Germinal center (tissue), 1 donor: ENCODE measurements at regions not wholly inside any gene's neighbourhood (a gene's known extent, or its start where the extent isn't known, plus 50 kb on each side); places are given as distances from the start of the nearest gene placed in this dataset.
"Not testable (repeated sequence)": the region's sequence is repeated elsewhere in the genome, so short reads cannot be mapped to it uniquely, and the experiment has no call there.

Experiments
- DNase-seq: peaks from one replicate; pipeline ENCODE4 v3.0.0; 2012; ENCODE audit warnings: mixed read lengths, low spot score

DNA sequence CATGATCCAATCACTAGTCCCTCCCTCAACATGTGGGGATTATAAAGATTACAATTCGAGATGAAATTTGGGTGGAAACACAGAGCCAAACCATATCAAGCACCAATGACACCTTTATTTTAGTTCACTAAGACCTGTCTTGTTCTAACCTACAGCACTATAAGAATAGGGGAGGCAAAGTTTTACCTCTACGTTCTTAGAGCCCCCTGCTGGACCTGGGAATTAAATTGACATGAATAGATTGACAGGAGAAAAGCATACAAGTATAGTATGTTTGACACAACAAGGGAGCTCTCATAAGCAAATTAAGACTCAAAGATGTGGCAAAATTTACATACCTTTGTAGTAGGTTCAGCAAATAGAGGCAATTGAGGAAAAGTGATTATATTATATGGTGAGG, 974.4 kb upstream of the ALCAM start:
- no peak for DNase-seq

DNA sequence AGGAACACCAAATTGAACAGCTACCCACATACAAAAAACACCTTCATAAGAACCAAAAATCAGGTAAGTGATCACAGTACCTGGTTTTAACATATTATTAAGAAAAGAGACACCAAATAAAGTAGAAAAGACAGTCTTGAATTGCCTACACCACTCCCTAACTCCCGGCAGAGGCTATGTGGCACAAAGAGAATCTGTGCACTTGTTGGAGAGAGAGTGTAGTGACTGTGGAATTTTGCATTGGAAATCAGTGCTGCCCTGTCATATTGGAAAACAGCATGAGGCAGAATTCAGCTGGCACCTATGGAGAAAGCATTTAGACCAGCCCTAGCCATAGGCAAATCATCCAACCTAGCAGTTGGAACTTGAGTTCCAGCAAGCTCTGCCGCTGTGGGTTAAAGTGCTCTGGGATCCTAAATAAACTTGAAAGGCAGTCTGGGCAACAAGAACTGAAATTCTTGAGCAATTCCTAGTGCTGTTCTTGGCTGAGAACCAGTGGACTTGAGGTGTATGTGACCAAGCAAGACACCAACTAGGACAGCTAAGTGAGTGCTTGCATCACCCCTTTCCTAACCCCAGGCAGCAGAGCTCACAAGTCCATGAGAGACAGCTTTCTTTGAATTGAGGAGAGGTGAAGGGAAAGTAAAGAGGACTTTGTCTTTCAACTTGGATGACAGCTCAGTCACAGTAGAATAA, 969.6 kb upstream of the ALCAM start:
- DNase-seq = no peak

DNA sequence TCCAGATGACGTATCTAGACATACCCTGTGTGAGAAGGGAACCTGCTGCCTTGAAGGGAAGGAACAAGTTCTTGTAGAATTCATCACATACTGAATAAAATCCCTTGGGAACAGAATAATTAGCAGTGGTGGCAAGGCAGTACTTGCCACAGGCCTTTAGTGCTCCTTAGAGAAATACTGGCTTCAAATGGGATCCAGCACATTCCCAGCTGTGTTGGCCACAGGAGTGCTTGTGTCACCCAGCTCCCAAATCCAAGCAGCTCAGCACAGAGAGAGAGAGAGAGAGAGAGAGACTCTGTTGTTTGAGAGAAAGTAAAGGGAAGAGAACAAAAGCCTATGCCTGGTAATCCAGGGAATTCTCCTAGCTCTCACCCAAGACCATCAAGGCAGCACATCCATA, 969.0 kb upstream of the ALCAM start:
- DNase-seq = no peak

DNA sequence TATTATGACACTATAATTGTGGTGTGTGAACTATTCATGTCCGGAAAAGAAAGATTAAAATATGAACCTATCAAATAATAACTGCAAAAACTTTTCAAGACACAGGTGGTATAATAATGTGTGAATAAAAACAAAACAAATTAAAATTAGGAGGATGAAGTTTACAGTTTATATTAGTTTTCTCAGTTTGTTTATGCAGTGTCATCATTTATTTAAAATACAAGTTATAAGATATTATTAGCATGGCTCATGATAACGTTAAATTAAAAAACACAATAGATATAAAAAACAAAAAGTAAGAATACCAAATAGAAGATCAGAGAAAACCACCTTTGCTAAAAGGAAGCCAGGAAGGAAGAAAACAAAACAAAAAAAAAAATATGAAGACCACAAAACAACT, 963.8 kb upstream of the ALCAM start:
- DNase-seq = no peak

DNA sequence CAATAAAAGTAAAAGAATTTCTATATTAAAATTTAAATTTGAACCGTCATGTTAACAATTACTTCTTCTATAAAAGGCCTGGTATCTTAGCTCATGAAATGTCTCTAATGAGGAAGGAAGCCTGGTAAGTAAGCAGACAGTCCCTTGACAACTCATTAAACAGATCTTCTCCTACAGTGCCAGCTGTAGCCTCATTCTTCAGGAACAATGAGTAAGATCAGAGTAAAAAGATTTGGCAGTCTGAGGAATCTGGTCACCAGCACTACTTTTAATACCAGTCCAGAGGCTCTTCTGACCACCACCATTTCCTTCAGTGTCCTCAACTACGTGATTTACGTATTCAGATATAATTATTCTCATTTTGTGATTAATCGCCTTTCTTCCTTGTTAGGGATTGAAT, 955.0 kb upstream of the ALCAM start:
- DNase-seq = no peak

DNA sequence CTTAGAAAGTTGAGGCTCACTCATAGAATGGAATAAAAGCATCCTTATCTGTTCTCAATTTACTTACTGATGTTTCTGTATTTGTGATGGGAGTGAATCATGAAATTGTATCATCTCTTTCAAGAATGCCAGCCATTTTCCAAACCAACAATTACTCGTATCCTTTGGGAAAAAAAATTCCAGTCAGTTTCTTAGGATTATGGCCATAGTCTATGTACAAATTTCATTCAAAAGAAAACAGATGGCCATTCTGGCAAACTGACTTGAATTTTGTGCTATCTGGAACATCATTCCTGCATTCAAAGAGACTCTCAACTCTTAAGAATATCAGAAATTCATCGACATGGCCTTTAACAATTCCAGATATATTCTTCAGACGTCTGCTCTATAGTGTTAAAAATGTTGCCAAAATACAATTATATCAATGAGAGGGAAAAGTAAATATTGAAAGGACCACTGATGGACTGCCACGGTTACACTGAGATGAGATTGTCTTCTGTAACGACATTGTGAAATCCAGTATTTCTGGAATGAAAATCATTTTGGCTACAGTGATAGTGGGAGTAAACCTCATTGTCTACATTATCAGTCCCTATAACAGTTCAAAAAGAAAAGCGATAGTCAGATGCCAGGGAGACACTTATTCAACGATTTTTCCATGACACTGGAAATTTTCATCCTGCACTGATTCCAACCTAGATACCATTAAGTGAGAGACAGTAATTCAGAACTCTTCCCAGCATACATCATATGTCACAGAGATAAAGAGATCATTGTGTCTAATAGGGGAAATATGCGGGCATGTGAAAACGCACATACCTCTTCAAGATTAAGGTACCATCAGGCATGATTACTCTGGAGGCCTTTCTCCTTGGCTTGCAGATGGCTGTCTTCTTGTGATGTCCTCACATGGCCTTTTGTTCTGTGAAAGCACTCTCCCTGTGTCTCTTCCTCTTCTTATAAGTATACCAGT, 953.8 kb upstream of the ALCAM start:
- no peak for DNase-seq

DNA sequence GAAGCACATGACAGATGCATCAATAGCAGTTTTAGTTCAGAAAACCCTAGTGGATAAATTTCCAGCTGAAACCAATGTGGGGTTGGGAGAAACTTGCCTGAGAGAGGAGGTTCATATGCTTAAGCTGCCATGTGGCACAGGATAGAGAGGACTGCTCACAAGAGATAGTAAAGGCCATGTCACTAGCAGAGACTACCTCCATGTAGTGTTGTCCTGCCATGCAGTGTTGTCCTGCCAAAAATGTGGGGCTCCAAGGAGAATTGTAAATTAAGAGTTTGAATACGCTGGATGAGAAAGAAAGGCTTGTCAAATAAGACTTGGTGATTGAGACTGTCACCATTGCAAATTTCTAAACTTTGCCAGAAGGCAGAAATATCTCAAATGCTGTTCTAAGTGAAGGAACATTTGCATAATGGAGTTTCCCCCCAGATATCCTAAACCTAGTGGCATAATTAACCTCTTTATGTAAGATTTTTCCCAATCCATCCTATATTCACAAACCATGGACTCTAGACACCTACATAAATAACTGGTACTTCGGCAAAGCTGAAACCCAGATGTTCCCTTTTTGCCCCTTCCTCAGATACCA, 938.3 kb upstream of the ALCAM start:
- no peak for DNase-seq

DNA sequence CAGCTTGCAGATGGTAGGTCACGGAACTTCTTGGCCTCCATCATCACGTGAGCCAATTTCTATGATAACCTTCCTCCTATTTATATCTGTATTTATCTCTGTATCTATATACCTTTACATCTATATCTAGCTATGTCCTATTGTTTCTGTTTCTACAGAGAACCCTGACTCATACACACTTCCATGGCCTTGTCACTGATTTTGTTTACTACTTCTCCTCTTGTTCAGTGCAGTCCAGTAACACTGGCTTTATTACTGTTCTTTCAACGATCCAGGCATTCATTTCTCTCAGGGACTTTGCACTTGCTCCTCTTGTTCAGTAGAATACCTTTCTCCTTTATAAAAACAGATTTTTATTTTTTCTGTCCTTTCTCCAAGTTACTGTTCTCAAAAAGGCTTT, 937.0 kb upstream of the ALCAM start:
- no peak for DNase-seq

DNA sequence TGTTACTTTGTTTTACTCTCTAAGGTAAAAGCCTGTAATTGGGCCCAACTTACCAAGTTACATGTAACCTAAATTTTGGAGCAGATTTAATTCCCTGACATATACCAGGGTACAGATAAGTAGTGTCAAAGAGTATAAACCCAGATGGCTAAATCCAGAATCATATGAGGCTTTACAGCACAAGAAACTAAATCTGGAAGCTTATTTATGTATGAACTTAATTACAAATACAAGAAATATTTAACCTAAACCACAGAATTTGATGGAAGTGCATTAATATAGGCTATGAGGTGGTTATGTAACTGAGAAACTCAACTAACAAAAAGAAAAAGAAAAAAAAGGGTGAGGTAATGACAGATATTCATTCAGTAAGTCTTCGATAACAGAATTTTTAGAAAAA, 930.2 kb upstream of the ALCAM start:
- no peak for DNase-seq

DNA sequence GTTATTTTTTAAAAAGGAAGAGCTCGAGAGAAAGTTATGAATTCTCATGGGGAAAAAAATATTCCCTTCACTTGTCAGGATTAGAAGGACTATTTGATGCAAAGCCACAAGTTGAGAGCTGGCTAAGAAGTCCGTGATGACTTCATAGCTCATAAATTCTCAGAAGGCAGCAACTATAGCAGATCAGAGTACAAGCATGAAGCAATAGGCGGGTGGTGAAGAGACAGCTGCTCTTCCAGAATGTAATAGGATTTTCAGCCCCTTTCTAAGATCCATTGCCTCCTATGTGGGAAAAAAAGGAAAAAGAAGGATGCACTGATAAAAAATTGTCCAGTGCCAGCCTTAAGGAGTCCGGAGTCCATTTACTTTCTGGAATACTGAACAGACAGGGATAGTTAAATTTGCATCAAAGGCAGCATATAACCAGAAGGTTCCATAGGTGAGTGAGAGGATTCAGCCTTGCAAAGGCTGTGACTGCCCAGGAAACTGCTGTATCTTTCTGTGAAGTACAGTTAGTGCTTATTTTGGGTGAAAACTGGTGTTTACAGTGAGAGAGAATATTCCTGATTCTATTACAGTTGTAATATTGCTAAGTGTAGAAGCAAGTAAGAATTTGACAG, 929.5 kb upstream of the ALCAM start:
- no peak for DNase-seq

DNA sequence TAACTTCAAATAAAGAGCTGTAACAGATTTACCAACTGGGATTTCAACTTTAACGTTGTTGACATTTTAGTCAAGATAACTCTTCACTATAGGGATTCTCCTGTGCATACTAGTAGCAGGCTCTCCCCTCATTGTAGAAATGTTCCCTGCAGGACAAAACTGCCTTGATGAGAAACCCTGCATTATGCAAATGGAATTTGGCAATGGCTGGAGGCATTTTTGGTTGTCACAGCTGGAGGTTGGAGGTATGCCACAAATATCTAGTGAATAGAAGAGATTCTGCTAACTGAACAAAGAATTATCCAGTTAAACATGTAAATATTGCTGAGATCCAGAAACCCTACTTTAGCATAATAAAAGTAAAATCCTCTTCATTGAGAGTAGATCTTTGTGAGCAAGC, 928.8 kb upstream of the ALCAM start:
- DNase-seq = no peak

DNA sequence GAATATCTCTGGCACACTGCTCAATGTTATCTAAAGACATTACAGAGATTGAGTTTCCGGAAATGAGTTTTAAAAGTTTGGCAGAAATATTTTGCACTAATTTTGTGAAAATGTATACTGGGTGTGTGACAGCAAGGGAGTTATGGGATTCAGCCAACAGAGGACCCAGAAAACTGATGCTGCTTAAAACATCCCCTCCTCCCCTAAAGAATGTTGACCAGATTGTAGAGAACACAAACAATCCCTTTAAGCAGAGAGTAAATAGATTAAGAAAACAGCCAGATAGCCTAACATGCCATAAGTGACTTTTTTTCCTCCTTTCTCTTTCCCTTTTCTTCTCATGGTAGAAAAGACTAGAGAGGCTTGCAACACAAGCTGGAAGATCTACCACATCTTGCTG, 928.0 kb upstream of the ALCAM start:
- no peak for DNase-seq

DNA sequence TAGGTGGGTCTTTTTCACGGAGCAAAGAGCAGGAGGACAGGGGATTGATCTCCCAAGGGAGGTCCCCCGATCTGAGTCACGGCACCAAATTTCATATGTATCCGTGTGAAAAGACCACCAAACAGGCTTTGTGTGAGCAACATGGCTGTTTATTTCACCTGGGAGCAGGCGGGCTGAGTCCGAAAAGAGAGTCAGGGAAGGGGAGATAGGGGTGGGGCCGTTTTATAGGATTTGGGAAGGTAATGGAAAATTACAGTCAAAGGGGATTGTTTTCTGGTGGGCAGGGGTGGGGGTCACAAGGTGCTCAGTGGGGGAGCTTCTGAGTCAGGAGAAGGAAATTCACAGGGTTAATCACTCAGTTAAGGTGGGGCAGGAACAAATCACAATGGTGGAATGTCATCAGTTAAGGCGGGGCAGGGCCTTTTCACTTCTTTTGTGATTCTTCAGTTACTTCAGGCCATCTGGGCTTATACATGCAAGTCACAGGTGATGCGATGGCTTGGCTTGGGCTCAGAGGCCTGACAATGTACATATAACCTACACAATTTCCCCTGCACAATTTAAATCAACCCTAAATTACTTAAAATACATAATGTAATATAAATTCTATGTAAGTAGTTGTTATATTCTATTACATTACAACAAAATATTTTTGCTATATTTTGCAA, 921.3 kb upstream of the ALCAM start:
- not testable (repeated sequence) for DNase-seq

DNA sequence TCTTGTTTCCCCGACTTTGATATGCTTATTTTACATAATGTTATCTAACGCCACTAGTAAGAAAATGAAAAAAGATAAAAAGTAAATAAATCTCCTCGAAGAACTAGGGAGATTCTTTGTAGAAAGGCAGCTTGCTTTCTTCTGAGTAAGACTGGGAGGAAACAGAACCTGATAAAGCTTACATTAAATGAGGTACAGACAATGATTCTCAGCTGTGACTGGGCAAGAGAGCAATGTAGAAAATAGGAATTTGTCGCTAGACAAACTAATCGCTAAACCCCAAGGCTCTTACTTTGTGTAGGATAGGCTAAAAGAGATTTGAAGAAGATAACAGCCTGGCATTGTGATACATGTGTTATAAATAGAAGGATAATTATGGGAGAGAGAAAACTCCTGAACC, 919.0 kb upstream of the ALCAM start:
- no peak for DNase-seq

DNA sequence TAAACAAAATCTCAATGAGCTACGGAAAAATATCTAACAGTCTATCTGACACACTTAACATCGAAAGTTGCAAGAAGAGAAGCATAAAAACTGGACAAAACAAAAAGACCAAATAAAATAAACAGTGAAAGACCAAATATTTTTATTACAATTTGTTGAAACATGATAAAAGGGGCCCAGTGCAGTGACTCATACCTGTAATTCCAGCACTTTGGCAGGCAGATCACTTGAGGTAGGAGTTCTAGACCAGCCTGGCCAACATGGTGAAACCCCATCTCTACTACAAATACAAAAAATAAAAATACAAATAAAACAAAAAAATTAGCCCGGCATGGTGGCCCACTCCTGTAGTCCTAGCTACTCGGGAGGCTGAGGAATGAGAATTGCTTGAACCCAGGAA, 914.0 kb upstream of the ALCAM start:
- no peak for DNase-seq

DNA sequence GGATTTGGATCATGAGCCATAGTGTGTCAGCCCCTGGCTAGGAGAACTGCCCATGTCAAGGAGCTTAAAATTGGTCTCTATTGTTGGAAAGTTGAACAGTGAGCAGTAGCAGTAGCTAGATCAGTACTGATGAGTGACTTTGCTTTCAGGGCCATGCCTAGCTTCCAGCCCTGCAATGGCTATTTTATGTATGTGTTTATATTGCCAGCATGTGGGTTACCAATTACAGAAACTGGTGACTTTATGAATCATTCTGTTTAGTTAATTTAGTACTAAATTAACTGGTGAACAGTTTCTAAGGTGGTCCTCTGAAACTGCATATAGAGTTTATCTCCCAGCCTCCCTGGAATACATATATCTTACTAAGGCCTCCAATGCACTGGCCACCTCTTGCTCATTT, 908.1 kb upstream of the ALCAM start:
- no peak for DNase-seq

DNA sequence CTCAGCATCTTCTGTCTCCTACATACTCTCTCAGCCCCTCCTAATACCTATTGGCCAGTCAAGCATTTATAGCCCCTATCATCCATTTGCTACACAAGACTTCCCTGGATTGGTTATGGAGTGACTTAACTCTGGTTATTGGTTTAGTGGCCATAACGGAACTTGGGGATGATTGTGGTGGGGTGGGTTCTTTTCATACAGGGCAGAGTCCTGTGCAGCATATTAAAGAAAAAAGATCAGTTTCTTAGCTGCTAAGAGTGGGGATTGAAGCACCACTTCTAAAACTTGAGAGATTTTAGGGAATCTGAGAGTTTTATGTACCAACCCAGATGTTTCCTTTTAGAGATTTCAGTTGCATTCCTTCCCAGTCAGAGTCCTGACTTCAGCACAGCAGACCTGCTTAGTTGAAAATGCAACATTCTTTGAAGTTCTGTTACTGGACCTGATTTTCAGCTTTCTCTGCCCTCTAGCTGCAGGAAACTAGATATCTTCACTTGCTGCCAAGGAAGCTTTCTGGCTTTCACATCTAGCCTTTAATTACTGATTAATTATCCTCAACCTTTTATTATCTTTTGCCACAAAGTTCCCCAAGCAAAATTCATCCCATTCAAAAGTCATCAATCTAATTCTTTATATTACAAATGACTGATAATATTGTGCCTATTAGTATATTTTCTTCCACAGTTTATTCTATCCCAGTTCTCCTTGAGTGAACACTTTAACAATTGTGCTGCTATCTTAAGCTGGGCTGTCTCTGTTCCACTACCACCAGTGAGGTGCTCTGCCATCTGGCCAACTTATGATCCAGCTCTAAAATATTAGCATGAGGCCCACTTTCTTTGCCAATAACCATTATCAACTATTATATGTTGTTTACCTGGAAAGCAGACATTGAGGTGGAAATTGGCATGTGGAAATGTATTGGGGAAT, 906.0 kb upstream of the ALCAM start:
- DNase-seq = no peak

DNA sequence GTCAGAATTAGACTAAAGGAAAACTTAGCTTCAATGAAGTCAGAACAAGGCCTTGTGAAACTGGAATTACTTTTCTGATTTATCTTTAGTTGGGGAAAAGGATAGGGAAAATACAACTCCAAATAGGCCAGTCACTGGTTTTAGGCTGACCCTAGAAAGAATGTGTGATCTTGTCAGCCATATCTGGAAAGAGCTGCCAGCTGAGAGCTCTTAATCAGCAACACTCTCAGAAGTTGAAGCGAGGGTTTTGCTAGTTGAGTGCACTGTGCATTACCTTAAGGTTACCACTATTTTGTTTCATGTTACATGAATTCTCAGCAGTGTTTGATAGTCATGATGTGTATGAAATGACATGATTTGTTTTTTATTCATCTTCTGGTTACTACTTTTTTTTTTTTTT, 905.3 kb upstream of the ALCAM start:
- no peak for DNase-seq

DNA sequence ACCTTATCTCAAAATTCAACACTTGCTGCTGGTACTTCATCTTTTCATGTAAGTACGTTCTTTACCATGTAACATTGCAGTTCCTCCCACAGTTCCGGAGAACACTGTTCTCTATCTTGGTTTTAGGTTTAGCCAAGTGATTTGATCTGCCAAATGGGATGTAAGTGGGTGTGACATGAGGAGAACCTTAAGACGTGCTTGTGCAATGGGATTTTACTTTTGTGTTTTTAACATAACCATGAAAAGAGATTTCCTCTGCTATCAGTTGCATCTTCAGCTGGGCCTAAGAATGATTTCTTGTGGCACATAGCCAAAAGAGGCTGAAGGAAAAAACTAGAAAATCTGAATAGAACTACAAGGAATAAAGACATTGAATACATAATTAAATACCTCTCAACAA, 894.5 kb upstream of the ALCAM start:
- no peak for DNase-seq

DNA sequence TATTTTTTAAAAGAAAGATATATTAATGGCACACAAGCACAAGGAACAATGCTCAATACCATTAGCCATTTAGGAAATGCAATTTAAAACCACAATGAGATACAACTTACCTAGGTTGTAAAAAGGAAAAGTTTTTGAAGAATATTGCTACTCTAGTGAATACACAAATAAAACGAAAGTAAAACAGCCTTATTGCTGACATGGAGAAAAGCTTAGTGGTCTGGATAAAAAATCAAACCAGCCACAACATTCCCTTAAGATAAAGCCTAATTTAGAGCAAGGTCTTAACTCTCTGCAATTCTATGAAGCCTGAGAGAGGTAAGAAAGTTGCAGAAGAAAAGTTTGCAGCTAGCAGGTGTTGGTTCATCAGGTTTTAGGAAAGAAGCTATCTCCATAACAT, 892.7 kb upstream of the ALCAM start:
- DNase-seq = no peak

DNA sequence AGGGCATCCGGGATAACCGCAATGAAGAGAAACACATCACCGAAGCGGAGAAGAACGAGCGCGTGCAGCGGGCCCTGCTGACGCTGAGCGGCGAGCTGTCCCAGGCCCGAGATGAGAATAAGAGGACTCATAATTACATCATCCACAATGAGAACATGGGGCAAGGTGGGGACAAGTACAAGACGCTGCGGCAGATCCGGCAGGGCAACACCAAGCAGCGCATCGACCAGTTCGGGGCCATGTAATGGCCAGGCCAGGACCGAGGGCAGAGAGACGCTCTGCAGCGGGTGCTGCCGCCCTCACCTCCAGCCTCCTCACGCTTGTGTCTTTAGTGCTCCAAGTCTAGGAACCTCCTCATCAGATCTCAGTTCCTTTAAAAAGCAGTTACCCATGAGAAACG, 863.7 kb upstream of the ALCAM start:
- DNase-seq = no peak
